SK-N-SH (cell line): ENCODE measurements at regions not wholly inside any gene's neighbourhood (a gene's known extent, or its start where the extent isn't known, plus 50 kb on each side); places are given as distances from the start of the nearest gene placed in this dataset.
A peak's percentile ranks its signal among the peaks of the same experiment; 100 is the strongest.
"Not testable (repeated sequence)": the region's sequence is repeated elsewhere in the genome, so short reads cannot be mapped to it uniquely, and the experiment has no call there.

Experiments used
- CTCF ChIA-PET: fragments of 300-600, 350-600 bp; formaldehyde crosslinking; extraction: SDS; loops from one replicate; lab custom pipeline; 2021; lab: Yijun Ruan, JAX
- POLR2A ChIA-PET: fragments of 350-600 bp; sonication (Branson Sonifier 250); formaldehyde crosslinking; extraction: SDS; loops from one replicate; lab custom pipeline; 2020; ENCODE audit warnings: antibody characterized with exemption, inconsistent platforms; lab: Yijun Ruan, JAX
- DNase-seq: peaks from one replicate; pipeline ENCODE4 v3.0.0; 2012
- H2AFZ ChIP-seq: fragments of 200-600 bp; sonication (generic); 2 replicates; pipeline ENCODE4 v1.8.1; 2016; ENCODE audit warnings: antibody characterized with exemption, mild to moderate bottlenecking, low read depth
- H3F3A ChIP-seq: fragments of 200-600 bp; sonication (generic); replicated peaks from 2 replicates; pipeline ENCODE3; 2016; ENCODE audit warnings: antibody characterized with exemption, mild to moderate bottlenecking; ENCODE audit not compliant: insufficient read depth
- H3K27ac ChIP-seq, 2 experiments: fragments of 200-500 bp in 1 of 2; fragments of 200-600 bp in 1 of 2; sonication (Bioruptor generic) in 1 of 2; sonication (generic), shearing (Covaris generic) in 1 of 2; 2 replicates each; pipeline versions ENCODE4 v1.5.1 to v1.6.1; 2014 to 2016; ENCODE audit warnings: low read depth in 2 of 2, inconsistent platforms in 1 of 2, low read length in 1 of 2, mild to moderate bottlenecking in 1 of 2, mixed read lengths in 1 of 2
- H3K27me3 ChIP-seq: fragments of 200-600 bp; sonication (generic), shearing (Covaris generic); 2 replicates; pipeline ENCODE4 v1.6.1; 2016; ENCODE audit warnings: mixed run types; ENCODE audit not compliant: insufficient read depth
- H3K36me3 ChIP-seq, 2 experiments: fragments of 200-500 bp in 1 of 2; fragments of 200-600 bp in 1 of 2; sonication (Bioruptor generic) in 1 of 2; sonication (generic) in 1 of 2; replicated peaks in 1 of 2; 2 replicates each; pipeline versions ENCODE3 to v1.5.1; 2014 to 2016; ENCODE audit warnings: low read length in 1 of 2, mild to moderate bottlenecking in 1 of 2; ENCODE audit not compliant: insufficient read depth in 2 of 2, control insufficient read depth in 1 of 2
- H3K4me1 ChIP-seq, 2 experiments: fragments of 200-500 bp in 1 of 2; fragments of 200-600 bp in 1 of 2; sonication (Bioruptor generic) in 1 of 2; sonication (generic), shearing (Covaris generic) in 1 of 2; 2 replicates each; pipeline versions ENCODE4 v1.5.1 to v1.6.1; 2014 to 2016; ENCODE audit warnings: low read depth in 1 of 2, low read length in 1 of 2, mixed run types in 1 of 2; ENCODE audit not compliant: insufficient read depth in 2 of 2, control insufficient read depth in 1 of 2
- H3K4me2 ChIP-seq: fragments of 200-600 bp; sonication (generic), shearing (Covaris generic); 2 replicates; pipeline ENCODE4 v1.6.1; 2017; ENCODE audit warnings: mixed run types
- H3K4me3 ChIP-seq, 2 experiments: fragments of 200-500 bp in 1 of 2; fragments of 200-600 bp in 1 of 2; sonication (Bioruptor generic) in 1 of 2; sonication (generic), shearing (Covaris generic) in 1 of 2; 2 replicates each; pipeline versions ENCODE4 v1.5.1 to v1.8.1; 2014 to 2016; ENCODE audit warnings: low read depth in 2 of 2, inconsistent platforms in 1 of 2, low read length in 1 of 2, mild to moderate bottlenecking in 1 of 2, mixed read lengths in 1 of 2, moderate library complexity in 1 of 2
- H3K79me2 ChIP-seq: fragments of 200-600 bp; sonication (generic); 2 replicates; pipeline ENCODE4 v1.8.1; 2017; ENCODE audit warnings: mild to moderate bottlenecking; ENCODE audit not compliant: insufficient read depth
- H3K9ac ChIP-seq: fragments of 200-600 bp; sonication (generic); 2 replicates; pipeline ENCODE4 v1.6.1; 2017; ENCODE audit warnings: mixed run types
- H3K9me2 ChIP-seq: fragments of 200-600 bp; sonication (generic); 2 replicates; pipeline ENCODE4 v1.6.1; 2017; ENCODE audit warnings: mixed run types
- H3K9me3 ChIP-seq: fragments of 200-600 bp; sonication (generic); 2 replicates; pipeline ENCODE4 v1.6.1; 2017; ENCODE audit warnings: mixed run types, mild to moderate bottlenecking, moderate library complexity
- H4K20me1 ChIP-seq: fragments of 200-600 bp; sonication (generic); 2 replicates; pipeline ENCODE4 v1.6.1; 2017; ENCODE audit warnings: mild to moderate bottlenecking, mixed run types; ENCODE audit not compliant: insufficient read depth
- CHD2 ChIP-seq: fragments of 150-350 bp; IDR thresholded peaks from 2 replicates; pipeline ENCODE4 v1.6.1; 2018; ENCODE audit warnings: low read length; ENCODE audit not compliant: partially characterized antibody
- EZH2phosphoT487 ChIP-seq: fragments of 200-600 bp; sonication (generic); IDR thresholded peaks from 2 replicates; pipeline ENCODE4 v1.6.1; 2017; ENCODE audit warnings: low read depth, mixed run types, mild to moderate bottlenecking, antibody characterized with exemption, moderate library complexity, borderline replicate concordance
- FOXJ3 ChIP-seq: sonication (generic); formaldehyde crosslinking; IDR thresholded peaks from 2 replicates; pipeline ENCODE4 v1.5.1; 2020; ENCODE audit warnings: mild to moderate bottlenecking, missing genetic modification reagents
- FOXM1 ChIP-seq: IDR thresholded peaks from 2 replicates; pipeline ENCODE4 v1.4.0; 2012; ENCODE audit warnings: low read depth, mild to moderate bottlenecking
- GATA2 ChIP-seq: sonication (generic); formaldehyde crosslinking; IDR thresholded peaks from 2 replicates; pipeline ENCODE4 v1.5.0; 2020; ENCODE audit warnings: mild to moderate bottlenecking, missing genetic modification reagents
- JUND ChIP-seq: IDR thresholded peaks from 2 replicates; pipeline ENCODE4 v1.4.0; 2012
- MEF2A ChIP-seq: IDR thresholded peaks from 2 replicates; pipeline ENCODE4 v1.4.0; 2012; ENCODE audit warnings: low read depth, borderline replicate concordance
- POLR2AphosphoS5 ChIP-seq: IDR thresholded peaks from 2 replicates; pipeline ENCODE4 v1.6.1; 2012; ENCODE audit warnings: low read depth, low read length
- SMC3 ChIP-seq: IDR thresholded peaks from 2 replicates; pipeline ENCODE4 v1.6.1; 2012; ENCODE audit warnings: low read depth, low read length, improper control_type of control experiment
- YY1 ChIP-seq: IDR thresholded peaks from 2 replicates; pipeline ENCODE4 v1.4.0; 2012; ENCODE audit warnings: low read depth, mild to moderate bottlenecking
- WGBS: methylation state at CpG from one replicate; pipeline ENCODE4 v1.1.6; 2017; ENCODE audit warnings: low lambda C conversion rate; 5-methylcytosine and 5-hydroxymethylcytosine counted together
- TF ChIP-seq, protein P1 (sequence below): fragments of 150-350 bp; IDR thresholded peaks from 2 replicates; pipeline ENCODE4 v1.6.1; 2017; ENCODE audit warnings: antibody characterized with exemption, low read length, low read depth, borderline replicate concordance
- TF ChIP-seq, protein P2 (sequence below): fragments of 200-600 bp; sonication (generic); IDR thresholded peaks from 2 replicates; pipeline ENCODE4 v1.6.1; 2017; ENCODE audit warnings: antibody characterized with exemption, mild to moderate bottlenecking, moderate library complexity

DNA sequence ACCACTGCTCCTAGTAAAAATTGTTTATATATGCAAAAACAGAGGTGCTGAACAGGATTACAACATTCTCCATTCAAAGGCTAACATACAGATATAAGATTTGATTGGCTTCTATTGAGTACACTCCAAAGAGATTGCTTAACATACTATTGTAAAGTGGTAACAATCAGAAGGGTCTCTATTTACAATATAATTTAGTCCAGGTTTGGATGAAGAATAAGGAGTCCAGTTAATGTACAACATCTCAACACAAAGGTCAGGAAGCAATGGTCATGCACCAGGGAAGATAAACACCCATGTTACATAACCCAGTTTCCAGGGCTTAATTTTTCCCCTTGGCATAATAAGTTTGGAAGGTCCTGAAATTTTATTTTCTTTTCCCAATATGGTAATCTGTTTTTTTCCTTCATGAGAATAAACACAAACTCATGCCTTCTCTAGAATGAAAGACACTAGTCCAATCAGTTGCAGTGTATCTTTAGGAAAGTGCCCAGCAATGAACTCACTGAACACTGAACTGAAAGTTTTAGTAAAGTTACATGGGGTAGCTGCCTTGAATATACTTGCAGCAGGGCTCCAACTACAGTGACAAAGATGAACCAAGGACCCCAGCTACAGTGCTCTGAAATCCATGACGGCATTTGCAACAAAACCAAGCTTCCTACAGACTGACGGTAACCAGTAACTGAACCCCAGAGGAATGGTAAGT lies 255.3 kb upstream of the GJE1 start:
- no peaks in the 10 kb centered on the region for H3K79me2 ChIP-seq
- no peak overlapping the region for H3K4me3 ChIP-seq
- no peaks in the 10 kb centered on the region for H3K27me3 ChIP-seq
- H3K27ac ChIP-seq, result no peak overlapping the region
- no peak overlapping the region for H3K4me2 ChIP-seq
- TF ChIP-seq MEF2A, result no peak
- no peak for TF ChIP-seq POLR2AphosphoS5
- TF ChIP-seq, protein P1, sequence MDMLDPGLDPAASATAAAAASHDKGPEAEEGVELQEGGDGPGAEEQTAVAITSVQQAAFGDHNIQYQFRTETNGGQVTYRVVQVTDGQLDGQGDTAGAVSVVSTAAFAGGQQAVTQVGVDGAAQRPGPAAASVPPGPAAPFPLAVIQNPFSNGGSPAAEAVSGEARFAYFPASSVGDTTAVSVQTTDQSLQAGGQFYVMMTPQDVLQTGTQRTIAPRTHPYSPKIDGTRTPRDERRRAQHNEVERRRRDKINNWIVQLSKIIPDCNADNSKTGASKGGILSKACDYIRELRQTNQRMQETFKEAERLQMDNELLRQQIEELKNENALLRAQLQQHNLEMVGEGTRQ, result no peak
- TF ChIP-seq YY1, result no peak
- no peak for TF ChIP-seq FOXJ3 (CRISPR knock-in tag)
- no peak for TF ChIP-seq JUND
- no peak for TF ChIP-seq SMC3
- TF ChIP-seq FOXM1, result no peak
- no peak for TF ChIP-seq CHD2
- TF ChIP-seq, protein P2, sequence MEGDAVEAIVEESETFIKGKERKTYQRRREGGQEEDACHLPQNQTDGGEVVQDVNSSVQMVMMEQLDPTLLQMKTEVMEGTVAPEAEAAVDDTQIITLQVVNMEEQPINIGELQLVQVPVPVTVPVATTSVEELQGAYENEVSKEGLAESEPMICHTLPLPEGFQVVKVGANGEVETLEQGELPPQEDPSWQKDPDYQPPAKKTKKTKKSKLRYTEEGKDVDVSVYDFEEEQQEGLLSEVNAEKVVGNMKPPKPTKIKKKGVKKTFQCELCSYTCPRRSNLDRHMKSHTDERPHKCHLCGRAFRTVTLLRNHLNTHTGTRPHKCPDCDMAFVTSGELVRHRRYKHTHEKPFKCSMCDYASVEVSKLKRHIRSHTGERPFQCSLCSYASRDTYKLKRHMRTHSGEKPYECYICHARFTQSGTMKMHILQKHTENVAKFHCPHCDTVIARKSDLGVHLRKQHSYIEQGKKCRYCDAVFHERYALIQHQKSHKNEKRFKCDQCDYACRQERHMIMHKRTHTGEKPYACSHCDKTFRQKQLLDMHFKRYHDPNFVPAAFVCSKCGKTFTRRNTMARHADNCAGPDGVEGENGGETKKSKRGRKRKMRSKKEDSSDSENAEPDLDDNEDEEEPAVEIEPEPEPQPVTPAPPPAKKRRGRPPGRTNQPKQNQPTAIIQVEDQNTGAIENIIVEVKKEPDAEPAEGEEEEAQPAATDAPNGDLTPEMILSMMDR, result no peak
- no peak for TF ChIP-seq GATA2 (CRISPR knock-in tag)
- H3K9me2 ChIP-seq, result no peaks in the 10 kb centered on the region
- no peak for DNase-seq
- 52% methylated on average over 2 of the region's 2 CpGs for WGBS
- no peaks in the 10 kb centered on the region for H4K20me1 ChIP-seq
- ChIA-PET POLR2A (no interaction called here), CTCF (no interaction called here)
- no peaks in the 10 kb centered on the region for H3F3A ChIP-seq
- H3K4me1 ChIP-seq, result no peaks in the 10 kb centered on the region
- H3K36me3 ChIP-seq, result peaks cover 0 to 6% of the 10 kb centered on the region in 2 experiments
- no peaks in the 10 kb centered on the region for H3K9me3 ChIP-seq
- H2AFZ ChIP-seq, result no peak overlapping the region
- H3K9ac ChIP-seq, result no peak overlapping the region

DNA sequence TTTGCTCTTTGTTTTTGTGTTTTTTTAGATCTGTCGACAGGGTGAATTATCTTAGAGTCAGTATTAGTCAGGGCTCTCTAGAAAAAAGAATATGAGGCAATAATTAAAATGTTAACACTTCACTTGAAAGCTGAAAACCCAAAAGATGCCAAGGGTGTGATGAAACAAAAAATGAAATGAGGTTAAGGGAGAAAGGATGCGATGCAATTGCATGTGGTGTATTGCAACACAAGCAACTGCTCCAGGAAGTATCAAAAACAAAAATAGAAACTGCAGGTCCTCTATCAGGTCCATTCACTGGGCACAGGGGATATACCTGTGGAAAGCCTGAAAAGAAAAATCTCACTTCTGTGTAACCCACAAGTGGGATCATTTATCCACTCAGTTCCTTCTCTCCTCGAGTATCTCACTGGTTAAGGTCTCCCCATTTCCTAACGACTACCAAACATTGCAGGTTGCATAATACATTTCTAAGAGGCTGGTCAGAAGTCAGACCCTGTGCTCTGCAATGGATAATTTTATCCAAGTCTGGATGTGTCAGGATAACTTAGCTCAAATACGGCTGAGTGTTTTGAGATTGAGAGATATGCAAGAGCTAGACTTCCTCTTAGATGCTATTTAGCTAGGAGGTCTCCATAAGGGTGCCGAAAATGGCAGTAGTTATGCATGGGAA lies 257.7 kb upstream of the GJE1 start:
- H3K9me3 ChIP-seq, result no peaks in the 10 kb centered on the region
- H3K27me3 ChIP-seq, result no peaks in the 10 kb centered on the region
- 0 out of 2 replicates have a peak overlapping the region, but pooled peaks have one; percentile 8 for H2AFZ ChIP-seq
- H3K36me3 ChIP-seq, result peaks cover 0 to 12% of the 10 kb centered on the region in 2 experiments
- H4K20me1 ChIP-seq, result no peaks in the 10 kb centered on the region
- no peaks in the 10 kb centered on the region for H3K79me2 ChIP-seq
- POLR2A ChIA-PET, result no interaction called here
- H3F3A ChIP-seq, result peaks cover 3% of the 10 kb centered on the region
- 22% methylated on average over 6 of the region's 6 CpGs for WGBS
- H3K4me3 ChIP-seq, result no peak overlapping the region
- H3K9ac ChIP-seq, result no peak overlapping the region
- no peaks in the 10 kb centered on the region for H3K9me2 ChIP-seq
- 0 out of 2 replicates have a peak overlapping the region, but pooled peaks have one; percentile 19 for H3K4me2 ChIP-seq
- H3K4me1 ChIP-seq, result no peaks in the 10 kb centered on the region
- CTCF ChIA-PET, result no interaction called here
- no peak overlapping the region for H3K27ac ChIP-seq
- TF ChIP-seq GATA2 (CRISPR knock-in tag) (no peak), EZH2phosphoT487 (no peak)
- TF ChIP-seq, protein P2, result no peak
- DNase-seq, result no peak

DNA sequence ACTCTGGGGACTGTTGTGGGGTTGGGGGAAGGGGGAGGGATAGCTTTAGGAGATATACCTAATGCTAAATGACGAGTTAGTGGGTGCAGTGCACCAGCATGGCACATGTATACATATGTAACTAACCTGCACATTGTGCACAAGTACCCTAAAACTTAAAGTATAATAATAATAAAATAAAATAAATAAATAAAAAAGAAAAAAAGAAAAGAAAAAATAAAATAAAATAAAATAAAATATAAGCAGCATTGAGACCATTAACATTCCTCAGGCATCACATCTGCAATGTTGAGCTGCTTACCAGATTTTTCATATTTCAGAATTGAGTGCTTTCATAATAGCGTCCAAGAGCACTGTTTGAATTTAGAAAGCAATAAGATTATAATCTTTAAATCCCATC lies 263.2 kb upstream of the GJE1 start:
- H2AFZ ChIP-seq, H3K79me2 ChIP-seq, POLR2A ChIA-PET, H3K4me1 ChIP-seq, H3K4me3 ChIP-seq, H3K9me2 ChIP-seq, H3F3A ChIP-seq, H3K4me2 ChIP-seq, CTCF ChIA-PET, H4K20me1 ChIP-seq, H3K27ac ChIP-seq, DNase-seq, H3K9ac ChIP-seq, H3K27me3 ChIP-seq, H3K9me3 ChIP-seq: not testable (repeated sequence)
- 41% methylated on average over 2 of the region's 2 CpGs for WGBS
- H3K36me3 ChIP-seq, result peaks cover 0 to 12% of the 10 kb centered on the region in 2 experiments
